Mesendoderm (in vitro differentiated cells): ENCODE measurements at regions not wholly inside any gene's neighbourhood (a gene's known extent, or its start where the extent isn't known, plus 50 kb on each side); places are given as distances from the start of the nearest gene placed in this dataset.

Experiments
- DNase-seq: peaks from one replicate; pipeline ENCODE4 v3.0.0; 2013
- H2AK5ac ChIP-seq: 2 replicates; pipeline ENCODE4 v1.6.1; 2013; ENCODE audit warnings: low read length, inconsistent platforms
- H2BK120ac ChIP-seq: 2 replicates; pipeline ENCODE4 v1.6.1; 2013; ENCODE audit warnings: low read depth, mild to moderate bottlenecking, low read length, moderate library complexity, mixed read lengths
- H2BK15ac ChIP-seq: replicated peaks from 2 replicates; pipeline ENCODE4 v1.6.1; 2013; ENCODE audit warnings: low read depth, mild to moderate bottlenecking, moderate library complexity
- H2BK5ac ChIP-seq: 2 replicates; pipeline ENCODE4 v1.6.1; 2013; ENCODE audit warnings: low read length, inconsistent platforms
- H3K18ac ChIP-seq: 2 replicates; pipeline ENCODE4 v1.6.1; 2013; ENCODE audit warnings: mild to moderate bottlenecking, low read length, mixed read lengths
- H3K23ac ChIP-seq: one replicate; pipeline ENCODE4 v1.6.1; 2013; ENCODE audit warnings: low read length
- H3K27ac ChIP-seq: 2 replicates; pipeline ENCODE4 v1.5.1; 2013; ENCODE audit warnings: low read depth, mild to moderate bottlenecking, inconsistent platforms, low read length, moderate library complexity
- H3K27me3 ChIP-seq: 2 replicates; pipeline ENCODE4 v1.6.1; 2013; ENCODE audit warnings: low read length, control low read depth, mild to moderate bottlenecking, inconsistent platforms; ENCODE audit not compliant: insufficient read depth, poor library complexity
- H3K36me3 ChIP-seq: 2 replicates; pipeline ENCODE4 v1.6.1; 2013; ENCODE audit warnings: low read length, inconsistent platforms; ENCODE audit not compliant: control insufficient read depth, insufficient read depth
- H3K4ac ChIP-seq: one replicate; pipeline ENCODE4 v1.6.1; 2013; ENCODE audit warnings: low read depth, mild to moderate bottlenecking, low read length, moderate library complexity
- H3K4me1 ChIP-seq: 2 replicates; pipeline ENCODE4 v1.6.1; 2013; ENCODE audit warnings: low read depth, low read length, inconsistent platforms; ENCODE audit not compliant: control insufficient read depth
- H3K4me2 ChIP-seq: 2 replicates; pipeline ENCODE4 v1.6.1; 2013; ENCODE audit warnings: low read length
- H3K4me3 ChIP-seq: 2 replicates; pipeline ENCODE4 v1.5.1; 2013; ENCODE audit warnings: mild to moderate bottlenecking, low read length
- H3K56ac ChIP-seq: one replicate; pipeline ENCODE4 v1.6.1; 2013; ENCODE audit warnings: low read length
- H3K79me1 ChIP-seq: 2 replicates; pipeline ENCODE4 v1.6.1; 2013; ENCODE audit warnings: low read length, inconsistent platforms
- H3K79me2 ChIP-seq: 2 replicates; pipeline ENCODE4 v1.6.1; 2013; ENCODE audit warnings: mild to moderate bottlenecking, low read length; ENCODE audit not compliant: control insufficient read depth, insufficient read depth
- H3K9ac ChIP-seq: 2 replicates; pipeline ENCODE4 v1.6.1; 2013; ENCODE audit warnings: low read length, inconsistent platforms
- H4K5ac ChIP-seq: one replicate; pipeline ENCODE4 v1.6.1; 2013; ENCODE audit warnings: low read length
- H4K8ac ChIP-seq: one replicate; pipeline ENCODE4 v1.6.1; 2013; ENCODE audit warnings: low read depth, mild to moderate bottlenecking, control low read depth, low read length, moderate library complexity
- WGBS: extraction: QIAGEN DNeasy Blood & Tissue Kit; methylation state at CpG from one replicate; pipeline ENCODE4 v1.1.7; 2013; ENCODE audit warnings: low lambda C conversion rate, missing lambda C conversion rate; ENCODE audit not compliant: insufficient coverage; ENCODE audit errors: extremely low coverage; 5-methylcytosine and 5-hydroxymethylcytosine counted together

DNA sequence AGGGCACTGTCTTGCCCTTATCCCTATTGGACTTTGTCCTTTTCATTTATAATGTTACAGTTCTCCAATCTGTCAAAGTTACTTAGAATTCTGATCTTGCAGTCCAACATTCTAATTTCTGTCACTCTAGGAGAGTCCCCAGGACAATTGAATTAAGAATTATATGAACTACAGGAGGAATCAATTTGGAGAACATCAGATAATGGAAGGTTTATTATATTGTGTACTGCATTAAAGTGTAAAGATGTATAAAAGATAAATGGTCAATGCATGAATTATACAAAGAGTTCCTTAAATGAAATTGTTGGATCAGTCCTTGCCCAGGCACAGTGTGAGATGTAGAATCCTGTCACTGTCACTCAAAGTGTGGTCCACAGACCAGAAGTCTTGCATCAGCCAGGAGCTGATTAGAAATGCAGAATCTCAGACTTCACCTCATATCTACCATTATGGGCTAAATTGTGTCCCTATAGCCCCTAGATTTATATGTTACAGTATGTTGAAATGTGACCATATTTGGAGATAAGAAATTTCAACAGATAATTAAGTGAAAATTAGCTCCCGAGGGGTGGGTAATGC, 145.5 kb downstream of the BTBD3 start:
- no peak overlapping the region for H2BK120ac ChIP-seq

GRCh38 chr20:12064540-12064939, 146.8 kb downstream of the BTBD3 start:
- Histone ChIP-seq H3K56ac (no peak overlapping the region), H3K36me3 (no peaks in the 10 kb centered on the region), H2BK120ac (no peak overlapping the region), H2AK5ac (no peak overlapping the region), H3K79me2 (no peaks in the 10 kb centered on the region), H4K5ac (no peak overlapping the region), H3K4ac (no peak overlapping the region), H4K8ac (no peak overlapping the region), H3K4me1 (peaks cover 2% of the 10 kb centered on the region), H2BK15ac (no peak overlapping the region), H3K79me1 (no peaks in the 10 kb centered on the region), H3K27ac (no peak overlapping the region), H3K18ac (no peak overlapping the region), H3K27me3 (no peaks in the 10 kb centered on the region), H3K23ac (peak overlapping the region; percentile 71), H3K4me2 (no peak overlapping the region), H3K4me3 (no peak overlapping the region), H2BK5ac (no peak overlapping the region), H3K9ac (no peak overlapping the region)
- WGBS, result no CpG with 5 or more reads among the region's 5 CpGs
- DNase-seq, result no peak

More for the DNA sequence above, 145.5 kb downstream of the BTBD3 start:
- Histone ChIP-seq H3K4ac (no peak overlapping the region), H3K79me1 (no peaks in the 10 kb centered on the region), H3K4me2 (no peak overlapping the region), H3K79me2 (no peaks in the 10 kb centered on the region), H3K4me1 (peaks cover under 1% of the 10 kb centered on the region), H3K56ac (no peak overlapping the region), H3K4me3 (no peak overlapping the region), H3K18ac (no peak overlapping the region), H2AK5ac (no peak overlapping the region), H3K27me3 (no peaks in the 10 kb centered on the region), H2BK15ac (no peak overlapping the region), H3K9ac (no peak overlapping the region), H2BK5ac (no peak overlapping the region), H3K23ac (no peak overlapping the region), H4K5ac (no peak overlapping the region), H4K8ac (no peak overlapping the region), H3K27ac (no peak overlapping the region), H3K36me3 (no peaks in the 10 kb centered on the region)
- WGBS, result no CpG with 5 or more reads among the region's 1 CpG
- no peak for DNase-seq

DNA sequence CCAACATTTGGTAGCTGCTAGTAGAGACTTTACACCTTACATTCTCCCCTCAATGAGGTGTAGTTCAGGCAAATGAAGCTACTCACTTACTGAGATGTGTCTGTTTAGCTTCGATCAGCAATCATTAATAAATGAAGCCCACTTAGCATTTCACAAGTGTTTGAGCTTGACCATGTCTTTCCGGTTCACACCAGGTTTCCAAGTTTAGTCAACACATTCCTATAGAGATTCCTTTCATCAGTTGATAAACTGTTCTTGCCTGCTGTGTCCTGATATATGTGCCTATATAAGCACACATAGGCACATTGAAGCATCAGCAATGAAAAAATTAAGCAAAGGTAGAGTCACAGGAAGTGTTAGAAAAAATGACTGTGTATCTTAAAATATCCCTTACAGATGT, 150.0 kb downstream of the BTBD3 start:
- peaks cover 2% of the 10 kb centered on the region for H3K4me1 ChIP-seq

GRCh38 chr20:12068121-12068520, 150.4 kb downstream of the BTBD3 start:
- H3K4me2 ChIP-seq, result no peak overlapping the region
- H3K27ac ChIP-seq, result no peak overlapping the region

More for the DNA sequence above, 150.0 kb downstream of the BTBD3 start:
- no peak overlapping the region for H4K5ac ChIP-seq
- no peak overlapping the region for H2BK15ac ChIP-seq
- no peaks in the 10 kb centered on the region for H3K79me1 ChIP-seq
- no peak overlapping the region for H3K9ac ChIP-seq
- H3K56ac ChIP-seq, result no peak overlapping the region
- WGBS, result no CpG with 5 or more reads among the region's 2 CpGs
- no peak overlapping the region for H3K4ac ChIP-seq
- H2AK5ac ChIP-seq, result no peak overlapping the region
- H4K8ac ChIP-seq, result no peak overlapping the region
- H3K27ac ChIP-seq, result no peak overlapping the region
- H3K23ac ChIP-seq, result no peak overlapping the region
- H3K36me3 ChIP-seq, result no peaks in the 10 kb centered on the region
- H3K79me2 ChIP-seq, result no peaks in the 10 kb centered on the region
- no peaks in the 10 kb centered on the region for H3K27me3 ChIP-seq
- no peak overlapping the region for H2BK120ac ChIP-seq
- H3K4me3 ChIP-seq, result no peak overlapping the region
- H3K18ac ChIP-seq, result no peak overlapping the region
- DNase-seq, result peak; percentile 77
- H2BK5ac ChIP-seq, result no peak overlapping the region
- H3K4me2 ChIP-seq, result no peak overlapping the region

DNA sequence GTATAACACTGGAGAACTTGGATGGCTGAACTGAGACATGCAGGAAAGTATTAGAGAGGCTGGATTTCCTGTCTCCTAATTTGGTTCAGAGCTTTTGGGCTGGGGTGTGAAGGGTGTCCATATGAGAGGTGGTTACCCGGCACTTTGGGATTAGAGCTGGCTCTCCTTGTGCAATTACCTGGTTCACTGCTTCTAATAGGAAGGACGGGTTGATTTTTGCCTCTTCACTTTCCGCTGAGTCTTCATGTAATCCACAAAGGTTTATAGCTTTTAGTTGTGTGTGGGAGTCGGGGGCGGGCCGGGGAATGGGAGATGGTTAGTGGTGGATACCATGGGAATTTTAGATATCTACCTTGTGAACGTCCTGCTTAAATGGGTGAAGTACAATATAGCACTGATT, 151.5 kb downstream of the BTBD3 start:
- H2BK120ac ChIP-seq, result no peak overlapping the region
- no peak overlapping the region for H3K9ac ChIP-seq
- H3K56ac ChIP-seq, result peak overlapping the region; percentile 10
- no peaks in the 10 kb centered on the region for H3K27me3 ChIP-seq
- H2BK5ac ChIP-seq, result no peak overlapping the region
- no peak overlapping the region for H3K4me3 ChIP-seq
- no peak overlapping the region for H2BK15ac ChIP-seq
- no peaks in the 10 kb centered on the region for H3K79me2 ChIP-seq
- H3K27ac ChIP-seq, result no peak overlapping the region
- peaks cover 2% of the 10 kb centered on the region for H3K4me1 ChIP-seq
- no peak overlapping the region for H3K18ac ChIP-seq
- no peak overlapping the region for H4K5ac ChIP-seq
- no peak overlapping the region for H3K4me2 ChIP-seq
- no peak for DNase-seq
- no peak overlapping the region for H4K8ac ChIP-seq
- no peak overlapping the region for H2AK5ac ChIP-seq
- H3K4ac ChIP-seq, result no peak overlapping the region
- H3K23ac ChIP-seq, result no peak overlapping the region
- H3K36me3 ChIP-seq, result no peaks in the 10 kb centered on the region
- no peaks in the 10 kb centered on the region for H3K79me1 ChIP-seq
- WGBS, result no CpG with 5 or more reads among the region's 7 CpGs

More at GRCh38 chr20:12068121-12068520, 150.4 kb downstream of the BTBD3 start:
- H3K23ac ChIP-seq, result no peak overlapping the region
- no peak overlapping the region for H3K4me3 ChIP-seq
- H3K79me1 ChIP-seq, result no peaks in the 10 kb centered on the region
- peaks cover 2% of the 10 kb centered on the region for H3K4me1 ChIP-seq
- no CpG with 5 or more reads among the region's 1 CpG for WGBS
- H2AK5ac ChIP-seq, result no peak overlapping the region
- no peak overlapping the region for H4K5ac ChIP-seq
- no peak overlapping the region for H3K4ac ChIP-seq
- no peak overlapping the region for H3K9ac ChIP-seq
- no peak overlapping the region for H4K8ac ChIP-seq
- no peaks in the 10 kb centered on the region for H3K79me2 ChIP-seq
- DNase-seq, result peak; percentile 92
- H2BK15ac ChIP-seq, result no peak overlapping the region
- no peak overlapping the region for H3K18ac ChIP-seq
- H3K36me3 ChIP-seq, result no peaks in the 10 kb centered on the region
- H2BK5ac ChIP-seq, result no peak overlapping the region
- H2BK120ac ChIP-seq, result no peak overlapping the region
- H3K27me3 ChIP-seq, result no peaks in the 10 kb centered on the region
- H3K56ac ChIP-seq, result no peak overlapping the region
